ENCODE measurements at regions not wholly inside any gene's neighbourhood (a gene's known extent, or its start where the extent isn't known, plus 50 kb on each side); places are given as distances from the start of the nearest gene placed in this dataset.

GRCh38 chr1:229089586-229090208 lies 181.2 kb upstream of the RAB4A start:
- 82% methylated on average over 4 of the region's 4 CpGs for WGBS
- no peak for DNase-seq (ENCODE audit: low spot score)
- H3K4me3 ChIP-seq (ENCODE audit: low read depth in 1 of 3, low read length in 3 of 3) = no peak overlapping the region
- no peaks in the 10 kb centered on the region for H3K9me3 ChIP-seq (ENCODE audit: control insufficient read depth in 4 of 4, low read length in 3 of 4)
- no peak overlapping the region for H3K9ac ChIP-seq (ENCODE audit: low read depth in 1 of 2, low read length in 2 of 2)
- no peaks in the 10 kb centered on the region for H3K36me3 ChIP-seq (ENCODE audit: control insufficient read depth in 4 of 4, insufficient read depth in 3 of 4, low read depth in 1 of 4, low read length in 3 of 4)
- H3K27ac ChIP-seq (ENCODE audit: low read depth in 1 of 2, low read length in 2 of 2) = no peak overlapping the region
- TF ChIP-seq EGR1 (IDR thresholded peaks at IDR 0.05; ENCODE audit: low read depth in 2 of 2) (no peak), MAX (IDR thresholded peaks at IDR 0.05) (no peak), ATF3 (IDR thresholded peaks at IDR 0.05) (no peak), REST (IDR thresholded peaks at IDR 0.05) (no peak), SP1 (IDR thresholded peaks at IDR 0.05) (no peak)
- H3K27me3 ChIP-seq (ENCODE audit: control insufficient read depth in 4 of 4, insufficient read depth in 4 of 4, low read length in 3 of 4) = no peaks in the 10 kb centered on the region
- peaks cover 2 to 8% (median 7%) of the 10 kb centered on the region in 4 donors for H3K4me1 ChIP-seq (ENCODE audit: control insufficient read depth in 4 of 4, insufficient read depth in 4 of 4, low read length in 3 of 4)

- peak in 1 of 2 donors; percentile 8 for TF ChIP-seq RAD21 (IDR thresholded peaks at IDR 0.05)
- TF ChIP-seq CTCF (IDR thresholded peaks at IDR 0.05; ENCODE audit: low read depth, low read length, missing input control) = no peak
- peaks cover 2 to 8% (median 7%) of the 10 kb centered on the region in 4 donors for H3K4me1 ChIP-seq (ENCODE audit: control insufficient read depth in 4 of 4, insufficient read depth in 4 of 4, low read length in 3 of 4)
- no peak overlapping the region for H3K9ac ChIP-seq (ENCODE audit: low read depth in 1 of 2, low read length in 2 of 2)
- no peak for DNase-seq (ENCODE audit: low spot score)
- H3K4me3 ChIP-seq (ENCODE audit: low read depth in 1 of 3, low read length in 3 of 3) = no peak overlapping the region
- no peaks in the 10 kb centered on the region for H3K36me3 ChIP-seq (ENCODE audit: control insufficient read depth in 4 of 4, insufficient read depth in 3 of 4, low read depth in 1 of 4, low read length in 3 of 4)
- H3K27ac ChIP-seq (ENCODE audit: low read depth in 1 of 2, low read length in 2 of 2) = peak overlapping the region in 1 of 2 donors; percentile 46
- no peaks in the 10 kb centered on the region for H3K9me3 ChIP-seq (ENCODE audit: control insufficient read depth in 4 of 4, low read length in 3 of 4)
- WGBS = 52% methylated on average over 7 of the region's 7 CpGs
- no peaks in the 10 kb centered on the region for H3K27me3 ChIP-seq (ENCODE audit: control insufficient read depth in 4 of 4, insufficient read depth in 4 of 4, low read length in 3 of 4)
Observed at GRCh38 chr1:229091721-229092136, 179.2 kb upstream of the RAB4A start.

GRCh38 chr1:229092377-229093237 lies 178.3 kb upstream of the RAB4A start:
- H3K4me1 ChIP-seq (ENCODE audit: control insufficient read depth in 4 of 4, insufficient read depth in 4 of 4, low read length in 3 of 4) = peaks cover 2 to 8% (median 7%) of the 10 kb centered on the region in 4 donors
- H3K36me3 ChIP-seq (ENCODE audit: control insufficient read depth in 4 of 4, insufficient read depth in 3 of 4, low read depth in 1 of 4, low read length in 3 of 4) = no peaks in the 10 kb centered on the region
- H3K27ac ChIP-seq (ENCODE audit: low read depth in 1 of 2, low read length in 2 of 2) = no peak overlapping the region
- DNase-seq (ENCODE audit: low spot score) = no peak
- H3K4me3 ChIP-seq (ENCODE audit: low read depth in 1 of 3, low read length in 3 of 3) = no peak overlapping the region
- 89% methylated on average over 8 of the region's 8 CpGs for WGBS
- no peak overlapping the region for H3K9ac ChIP-seq (ENCODE audit: low read depth in 1 of 2, low read length in 2 of 2)
- H3K9me3 ChIP-seq (ENCODE audit: control insufficient read depth in 4 of 4, low read length in 3 of 4) = no peaks in the 10 kb centered on the region
- no peaks in the 10 kb centered on the region for H3K27me3 ChIP-seq (ENCODE audit: control insufficient read depth in 4 of 4, insufficient read depth in 4 of 4, low read length in 3 of 4)
- TF ChIP-seq EGR1 (IDR thresholded peaks at IDR 0.05; ENCODE audit: low read depth in 2 of 2) (no peak), RAD21 (IDR thresholded peaks at IDR 0.05) (no peak), CTCF (IDR thresholded peaks at IDR 0.05; ENCODE audit: low read depth, low read length, missing input control) (no peak), FOXA2 (IDR thresholded peaks at IDR 0.05) (no peak), MAX (IDR thresholded peaks at IDR 0.05) (no peak), REST (IDR thresholded peaks at IDR 0.05) (no peak), JUND (IDR thresholded peaks at IDR 0.05) (no peak), HNF4A (conservative IDR thresholded peaks at IDR 0.05) (no peak), RXRA (IDR thresholded peaks at IDR 0.05) (no peak)

Measured in liver (tissue), 8 donors.